Mucosa of rectum (tissue), 2 donors: ENCODE measurements at regions not wholly inside any gene's neighbourhood (a gene's known extent, or its start where the extent isn't known, plus 50 kb on each side); places are given as distances from the start of the nearest gene placed in this dataset.

Experiments
- H3K27ac ChIP-seq, 2 donors: one replicate each; pipeline ENCODE4 v1.7.0; 2013; ENCODE audit warnings: inconsistent platforms in 2 of 2, low read depth in 2 of 2, low read length in 2 of 2
- H3K27me3 ChIP-seq, 2 donors: one replicate each; pipeline ENCODE4 v1.7.0; 2013; ENCODE audit warnings: low read length in 2 of 2; ENCODE audit not compliant: control insufficient read depth in 2 of 2, insufficient read depth in 2 of 2
- H3K36me3 ChIP-seq, 2 donors: one replicate each; pipeline ENCODE4 v1.7.0; 2013; ENCODE audit warnings: low read length in 2 of 2; ENCODE audit not compliant: control insufficient read depth in 2 of 2, insufficient read depth in 2 of 2
- H3K4me1 ChIP-seq, 2 donors: one replicate each; pipeline ENCODE4 v1.7.0; 2013; ENCODE audit warnings: low read length in 2 of 2, mild to moderate bottlenecking in 1 of 2; ENCODE audit not compliant: control insufficient read depth in 2 of 2, insufficient read depth in 2 of 2
- H3K4me3 ChIP-seq, 2 donors: one replicate each; pipeline ENCODE4 v1.7.0; 2013; ENCODE audit warnings: low read length in 2 of 2
- H3K9ac ChIP-seq, 2 donors: one replicate each; pipeline ENCODE4 v1.7.0; 2013; ENCODE audit warnings: low read length in 2 of 2, low read depth in 1 of 2, mild to moderate bottlenecking in 1 of 2
- H3K9me3 ChIP-seq, 2 donors: one replicate each; pipeline ENCODE4 v1.7.0; 2013; ENCODE audit warnings: low read length in 2 of 2; ENCODE audit not compliant: control insufficient read depth in 2 of 2
- donor health status: healthy.
- donor health status: Normal muscosa, but diverticular disease.

DNA sequence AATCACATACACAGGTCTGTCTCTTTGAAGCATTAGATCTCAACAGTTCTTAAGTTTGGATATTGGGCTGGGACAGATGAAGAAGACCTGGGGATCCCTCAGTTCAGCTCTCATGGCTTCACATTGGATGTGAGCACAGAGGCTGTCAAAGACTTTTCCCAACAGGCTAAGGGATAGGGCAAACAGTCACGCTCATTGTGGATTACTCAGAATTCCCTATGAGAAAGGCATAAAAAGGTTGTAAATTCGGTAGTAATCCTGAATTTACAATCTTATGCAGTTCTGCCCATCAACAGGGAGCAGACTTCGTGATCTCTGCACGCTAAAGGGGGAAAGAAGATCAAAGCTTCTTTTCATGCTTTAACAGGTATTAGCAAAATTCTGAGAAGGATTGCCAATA lies 448.4 kb downstream of the DAD1 start:
- Histone ChIP-seq H3K27me3 (no peaks in the 10 kb centered on the region), H3K4me1 (peaks cover 0 to 4% of the 10 kb centered on the region in 2 donors), H3K4me3 (no peak overlapping the region), H3K9me3 (no peaks in the 10 kb centered on the region), H3K36me3 (no peaks in the 10 kb centered on the region), H3K27ac (no peak overlapping the region), H3K9ac (no peak overlapping the region)

DNA sequence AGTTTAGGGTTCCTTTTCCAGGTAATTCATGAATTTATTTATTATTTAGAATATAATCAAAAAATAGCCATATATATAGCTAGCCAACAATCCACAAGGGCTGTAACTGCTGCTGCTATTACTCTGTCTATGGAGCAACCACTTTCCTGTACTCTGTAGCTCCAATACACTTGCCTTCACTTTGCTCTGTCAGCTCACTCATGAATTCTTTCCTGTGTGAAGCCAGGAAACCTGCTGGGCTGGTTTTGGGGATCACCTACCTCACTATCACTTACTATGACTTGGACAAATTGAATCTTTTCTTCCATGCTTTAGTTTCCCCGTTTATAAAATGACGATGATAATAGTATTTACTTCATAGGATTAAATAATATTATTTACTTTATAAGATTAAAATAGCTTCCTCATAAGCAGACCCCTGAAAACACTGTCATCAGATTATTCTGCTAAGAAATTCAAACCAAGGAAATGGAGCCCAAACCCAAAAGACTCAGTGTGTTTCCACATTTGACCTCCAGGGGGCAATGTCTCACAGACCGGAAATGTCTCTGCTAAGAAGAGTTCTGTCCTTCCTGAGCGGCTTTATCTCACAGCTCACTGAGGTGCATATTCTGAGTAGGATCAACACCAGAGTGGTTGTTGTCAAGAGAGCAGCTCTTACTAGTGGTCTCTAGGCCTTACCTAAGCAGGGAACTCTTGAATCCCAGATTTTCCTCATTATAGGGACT lies 457.1 kb downstream of the DAD1 start:
- Histone ChIP-seq H3K27me3 (no peaks in the 10 kb centered on the region), H3K27ac (no peak overlapping the region), H3K9ac (no peak overlapping the region), H3K4me3 (no peak overlapping the region), H3K9me3 (no peaks in the 10 kb centered on the region), H3K4me1 (no peaks in the 10 kb centered on the region), H3K36me3 (no peaks in the 10 kb centered on the region)

DNA sequence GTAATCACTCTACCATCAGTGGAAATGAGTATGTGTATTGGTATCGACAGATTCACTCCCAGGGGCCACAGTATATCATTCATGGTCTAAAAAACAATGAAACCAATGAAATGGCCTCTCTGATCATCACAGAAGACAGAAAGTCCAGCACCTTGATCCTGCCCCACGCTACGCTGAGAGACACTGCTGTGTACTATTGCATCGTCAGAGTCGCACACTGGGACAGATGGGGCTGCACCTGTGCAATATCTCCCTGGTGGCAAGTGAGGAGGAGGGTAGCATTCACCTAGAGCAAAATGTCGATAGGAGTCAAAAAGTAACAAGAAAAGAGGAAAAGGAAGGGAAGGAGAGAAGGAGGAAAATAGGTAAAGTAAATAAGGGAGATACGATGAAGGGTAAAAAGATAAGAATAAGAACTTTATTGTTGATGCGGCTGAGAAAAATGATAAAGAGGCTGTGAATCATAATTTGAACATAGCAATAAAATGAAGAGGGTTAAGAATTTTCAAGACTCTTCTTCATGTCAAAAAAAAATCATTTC lies 450.5 kb upstream of the OR4E1 start:
- Histone ChIP-seq H3K27me3 (no peaks in the 10 kb centered on the region), H3K27ac (no peak overlapping the region), H3K36me3 (no peaks in the 10 kb centered on the region), H3K9me3 (no peaks in the 10 kb centered on the region), H3K4me3 (no peak overlapping the region), H3K9ac (no peak overlapping the region), H3K4me1 (no peaks in the 10 kb centered on the region)

DNA sequence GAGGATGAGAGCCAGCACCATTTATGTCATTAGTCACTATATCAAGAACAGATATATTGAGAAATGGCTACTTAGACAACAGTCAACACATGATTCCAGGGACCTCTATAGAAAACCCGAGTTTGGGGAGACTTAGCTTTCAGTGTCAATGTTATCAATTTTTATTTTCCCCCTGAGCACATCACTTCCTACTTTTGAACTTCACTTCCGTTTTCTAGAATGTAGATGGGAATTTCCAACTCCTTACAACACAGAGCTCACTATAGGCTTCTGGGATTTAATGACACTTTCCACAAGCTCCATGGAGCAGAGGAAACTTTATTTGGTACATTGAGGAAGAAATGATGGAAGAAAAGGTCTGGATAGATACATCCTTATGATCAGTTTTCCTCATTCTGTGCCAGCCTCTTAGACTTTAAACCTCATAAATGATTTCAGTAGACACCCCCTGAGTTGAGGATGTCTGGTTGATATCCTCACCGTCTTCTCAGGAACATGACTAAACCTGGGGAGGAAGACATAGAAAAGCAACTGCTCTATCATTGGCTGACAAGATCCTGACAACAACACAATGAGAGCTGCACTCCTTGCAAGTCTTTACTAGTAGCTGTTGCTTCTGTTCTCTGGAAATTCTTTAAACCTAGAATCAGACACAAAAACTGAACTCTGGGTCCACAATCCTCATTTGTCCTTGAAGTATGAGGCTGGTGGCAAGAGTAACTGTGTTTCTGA lies 449.4 kb upstream of the OR4E1 start:
- Histone ChIP-seq H3K4me3 (no peak overlapping the region), H3K9ac (no peak overlapping the region), H3K9me3 (no peaks in the 10 kb centered on the region), H3K27ac (no peak overlapping the region), H3K27me3 (no peaks in the 10 kb centered on the region), H3K4me1 (no peaks in the 10 kb centered on the region), H3K36me3 (no peaks in the 10 kb centered on the region)

DNA sequence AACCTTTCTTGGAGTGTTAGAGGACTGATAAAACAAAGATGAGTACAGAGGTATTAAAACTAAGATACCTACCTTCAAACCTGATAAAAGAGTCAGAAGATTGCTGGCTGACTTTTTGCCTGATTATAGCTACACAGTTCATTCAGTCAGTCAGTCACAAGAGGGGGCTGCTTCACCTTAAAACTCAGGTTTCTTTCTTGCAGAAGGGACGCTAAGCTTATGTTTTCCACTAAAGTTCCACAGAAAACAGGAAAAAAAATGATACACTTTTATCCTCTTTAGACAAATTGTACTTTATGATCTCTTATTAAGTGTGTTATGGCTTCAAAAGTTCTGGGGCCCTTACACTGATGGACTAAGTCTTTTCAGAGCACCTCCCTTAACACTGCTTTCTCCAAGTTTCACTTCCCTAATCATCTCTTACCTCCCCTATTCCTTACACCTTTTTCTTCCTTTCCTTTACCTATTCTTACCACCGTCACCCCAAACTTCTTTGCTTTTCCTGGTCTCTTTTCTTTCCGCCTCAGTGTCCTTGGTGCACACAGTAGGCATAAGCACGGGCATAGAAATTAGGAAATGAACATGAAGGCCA lies 448.7 kb upstream of the OR4E1 start:
- H3K27me3 ChIP-seq = no peaks in the 10 kb centered on the region
- H3K9me3 ChIP-seq = no peaks in the 10 kb centered on the region
- no peaks in the 10 kb centered on the region for H3K36me3 ChIP-seq
- H3K4me1 ChIP-seq = no peaks in the 10 kb centered on the region
- H3K27ac ChIP-seq = no peak overlapping the region
- H3K9ac ChIP-seq = no peak overlapping the region
- H3K4me3 ChIP-seq = no peak overlapping the region

DNA sequence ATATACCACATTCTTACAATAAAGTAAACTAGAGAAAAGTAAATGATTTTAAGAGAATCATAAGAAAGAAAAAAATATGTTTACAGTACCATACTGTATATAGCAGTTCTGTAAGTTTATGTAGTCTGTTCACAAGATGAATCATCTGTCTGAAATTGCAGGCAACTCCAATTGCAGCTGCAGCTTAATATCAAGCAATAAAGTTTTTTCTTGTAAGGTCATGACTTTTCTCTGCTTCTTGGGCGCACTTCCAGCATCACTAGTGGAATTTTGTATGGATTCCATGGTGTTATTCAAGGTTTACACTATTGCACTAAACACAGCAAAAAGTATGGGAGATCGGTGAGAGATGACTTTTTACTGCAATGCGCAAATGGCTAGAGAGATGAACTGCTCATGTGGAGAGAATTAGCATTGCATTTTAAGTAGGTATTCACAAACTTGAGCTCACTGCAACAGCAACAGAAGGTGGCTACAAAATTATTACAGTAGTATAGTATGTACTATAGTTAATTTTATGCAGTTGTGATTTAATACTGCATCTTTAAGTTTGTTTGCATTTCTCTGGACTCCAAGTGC lies 445.4 kb upstream of the OR4E1 start:
- H3K27me3 ChIP-seq = no peaks in the 10 kb centered on the region
- no peak overlapping the region for H3K27ac ChIP-seq
- no peaks in the 10 kb centered on the region for H3K36me3 ChIP-seq
- no peaks in the 10 kb centered on the region for H3K9me3 ChIP-seq
- no peaks in the 10 kb centered on the region for H3K4me1 ChIP-seq
- no peak overlapping the region for H3K9ac ChIP-seq
- no peak overlapping the region for H3K4me3 ChIP-seq

DNA sequence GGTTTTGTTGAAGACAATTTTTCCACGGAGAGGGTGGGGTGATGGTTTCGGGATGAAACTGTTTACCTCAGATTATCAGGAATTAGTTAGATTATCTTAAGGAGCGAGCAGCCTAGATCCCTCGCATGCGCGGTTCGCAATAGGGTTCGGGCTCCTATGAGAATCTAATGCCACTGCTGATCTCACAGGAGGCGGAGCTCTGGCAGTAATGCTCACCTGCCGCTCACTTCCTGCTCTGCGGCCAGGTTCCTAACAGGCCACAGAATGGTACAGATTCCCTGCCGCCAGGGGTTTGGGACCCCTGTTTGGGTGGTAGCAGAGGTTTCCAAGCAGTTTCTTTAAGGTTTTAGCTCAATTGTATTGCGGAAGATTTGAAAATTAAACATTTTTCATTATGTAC lies 439.8 kb upstream of the OR4E1 start:
- Histone ChIP-seq H3K9me3 (no peaks in the 10 kb centered on the region), H3K36me3 (no peaks in the 10 kb centered on the region), H3K27ac (no peak overlapping the region), H3K4me1 (no peaks in the 10 kb centered on the region), H3K27me3 (no peaks in the 10 kb centered on the region), H3K4me3 (no peak overlapping the region), H3K9ac (no peak overlapping the region)

DNA sequence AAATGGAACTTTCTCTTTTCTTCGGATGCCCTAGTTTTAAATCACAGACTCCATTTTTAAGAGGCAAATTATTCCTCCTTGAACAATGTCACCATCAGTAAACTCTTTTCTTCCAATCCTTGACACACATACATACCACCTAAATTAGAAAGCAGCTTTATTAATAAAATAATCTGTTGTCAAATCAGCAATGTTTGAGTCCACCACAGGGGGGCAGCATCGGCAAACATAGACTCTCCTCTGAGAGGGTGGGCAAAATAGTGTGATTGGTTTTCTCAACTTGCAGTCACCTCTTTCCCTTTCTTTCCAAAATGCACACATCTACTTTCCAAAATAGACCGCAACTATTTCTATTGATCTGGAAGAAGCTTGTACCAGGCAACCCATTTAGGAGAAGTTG lies 438.4 kb upstream of the OR4E1 start:
- Histone ChIP-seq H3K4me3 (no peak overlapping the region), H3K27ac (no peak overlapping the region), H3K9ac (no peak overlapping the region), H3K36me3 (no peaks in the 10 kb centered on the region), H3K4me1 (no peaks in the 10 kb centered on the region), H3K27me3 (no peaks in the 10 kb centered on the region), H3K9me3 (no peaks in the 10 kb centered on the region)

DNA sequence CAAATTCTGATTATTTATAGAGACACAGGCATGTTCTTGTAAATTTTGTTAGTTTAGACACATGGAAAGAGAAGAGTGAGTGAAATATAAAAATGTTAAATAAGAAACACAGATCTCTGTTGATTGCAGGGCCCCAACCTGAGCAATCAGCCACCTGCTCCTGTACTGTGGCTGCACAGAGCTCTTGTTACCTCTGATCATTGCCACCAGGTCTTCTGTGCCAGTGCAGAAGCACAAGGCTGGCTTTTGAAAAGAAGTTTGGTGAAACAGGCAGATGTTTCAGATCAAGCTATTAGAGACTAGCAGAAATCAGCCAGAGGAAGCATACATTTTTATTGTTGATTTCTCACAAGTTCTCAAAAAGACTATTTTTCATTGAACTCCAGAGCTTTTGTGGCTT lies 434.1 kb upstream of the OR4E1 start:
- no peaks in the 10 kb centered on the region for H3K4me1 ChIP-seq
- no peaks in the 10 kb centered on the region for H3K27me3 ChIP-seq
- no peak overlapping the region for H3K4me3 ChIP-seq
- no peak overlapping the region for H3K27ac ChIP-seq
- no peak overlapping the region for H3K9ac ChIP-seq
- H3K36me3 ChIP-seq = no peaks in the 10 kb centered on the region
- no peaks in the 10 kb centered on the region for H3K9me3 ChIP-seq
